ENCODE measurements at regions not wholly inside any gene's neighbourhood (a gene's known extent, or its start where the extent isn't known, plus 50 kb on each side); places are given as distances from the start of the nearest gene placed in this dataset.

DNA sequence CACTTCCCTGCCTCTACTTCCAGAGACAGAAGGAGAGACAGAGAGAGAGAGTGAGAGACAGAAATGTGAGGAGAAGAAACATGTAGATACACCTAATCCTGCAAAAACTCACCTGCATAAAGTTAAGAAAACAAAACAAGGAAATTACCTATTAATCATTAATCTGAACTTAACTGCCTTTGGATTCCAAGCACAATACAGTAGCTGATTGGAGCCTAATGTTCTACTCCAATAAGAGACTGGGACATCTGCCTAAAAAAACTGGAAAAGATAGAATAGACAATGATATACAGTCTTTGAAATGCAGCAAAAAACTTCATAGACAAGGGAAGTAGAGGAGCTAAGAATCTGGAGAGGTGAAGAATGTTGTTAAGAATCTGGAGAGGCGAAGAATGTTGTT, 910.2 kb upstream of the SLC10A2 start:
- TF ChIP-seq, protein P1, sequence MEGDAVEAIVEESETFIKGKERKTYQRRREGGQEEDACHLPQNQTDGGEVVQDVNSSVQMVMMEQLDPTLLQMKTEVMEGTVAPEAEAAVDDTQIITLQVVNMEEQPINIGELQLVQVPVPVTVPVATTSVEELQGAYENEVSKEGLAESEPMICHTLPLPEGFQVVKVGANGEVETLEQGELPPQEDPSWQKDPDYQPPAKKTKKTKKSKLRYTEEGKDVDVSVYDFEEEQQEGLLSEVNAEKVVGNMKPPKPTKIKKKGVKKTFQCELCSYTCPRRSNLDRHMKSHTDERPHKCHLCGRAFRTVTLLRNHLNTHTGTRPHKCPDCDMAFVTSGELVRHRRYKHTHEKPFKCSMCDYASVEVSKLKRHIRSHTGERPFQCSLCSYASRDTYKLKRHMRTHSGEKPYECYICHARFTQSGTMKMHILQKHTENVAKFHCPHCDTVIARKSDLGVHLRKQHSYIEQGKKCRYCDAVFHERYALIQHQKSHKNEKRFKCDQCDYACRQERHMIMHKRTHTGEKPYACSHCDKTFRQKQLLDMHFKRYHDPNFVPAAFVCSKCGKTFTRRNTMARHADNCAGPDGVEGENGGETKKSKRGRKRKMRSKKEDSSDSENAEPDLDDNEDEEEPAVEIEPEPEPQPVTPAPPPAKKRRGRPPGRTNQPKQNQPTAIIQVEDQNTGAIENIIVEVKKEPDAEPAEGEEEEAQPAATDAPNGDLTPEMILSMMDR (IDR thresholded peaks at IDR 0.05; ENCODE audit: low read depth, low read length), result no peak
- TF ChIP-seq EZH2phosphoT487 (IDR thresholded peaks at IDR 0.05; ENCODE audit: low read depth), result no peak

Measured in OCI-LY3 (cell line).